ENCODE measurements at regions not wholly inside any gene's neighbourhood (a gene's known extent, or its start where the extent isn't known, plus 50 kb on each side); places are given as distances from the start of the nearest gene placed in this dataset.

GRCh38 chr13:110797230-110797877 lies 83.9 kb downstream of the ING1 start:
- no peak for TF ChIP-seq CTCF (IDR thresholded peaks at IDR 0.05; ENCODE audit: low read depth, low read length)
- no peak for DNase-seq (ENCODE audit: low read depth, low spot score)
- in situ Hi-C loops (cut with HindIII; ENCODE audit: low sequenced_read_pairs), result no loop called here
- no peak overlapping the region for H3K4me3 ChIP-seq (ENCODE audit: low read depth, low read length)

- no peak for TF ChIP-seq CTCF (IDR thresholded peaks at IDR 0.05; ENCODE audit: low read depth, low read length)
- no peak for DNase-seq (ENCODE audit: low read depth, low spot score)
- H3K4me3 ChIP-seq (ENCODE audit: low read depth, low read length), result no peak overlapping the region
- in situ Hi-C loops (cut with HindIII; ENCODE audit: low sequenced_read_pairs), result no loop called here
These were observed 84.8 kb downstream of the ING1 start for GRCh38 chr13:110798081-110798994.

- H3K4me3 ChIP-seq (ENCODE audit: low read depth, low read length), result peak overlapping the region; percentile 10
- in situ Hi-C loops (cut with HindIII; ENCODE audit: low sequenced_read_pairs), result no loop called here
- no peak for TF ChIP-seq CTCF (IDR thresholded peaks at IDR 0.05; ENCODE audit: low read depth, low read length)
- DNase-seq (ENCODE audit: low read depth, low spot score), result peak; percentile 66
These were observed 86.0 kb downstream of the ING1 start for GRCh38 chr13:110799246-110800236.

GRCh38 chr13:110801044-110801443 lies 87.5 kb downstream of the ING1 start:
- in situ Hi-C loops (cut with HindIII; ENCODE audit: low sequenced_read_pairs), result no loop called here
- H3K4me3 ChIP-seq (ENCODE audit: low read depth, low read length), result no peak overlapping the region
- no peak for TF ChIP-seq CTCF (IDR thresholded peaks at IDR 0.05; ENCODE audit: low read depth, low read length)
- DNase-seq (ENCODE audit: low read depth, low spot score), result no peak

GRCh38 chr13:110802260-110802659 lies 88.8 kb downstream of the ING1 start:
- TF ChIP-seq CTCF (IDR thresholded peaks at IDR 0.05; ENCODE audit: low read depth, low read length), result no peak
- DNase-seq (ENCODE audit: low read depth, low spot score), result no peak
- in situ Hi-C loops (cut with HindIII; ENCODE audit: low sequenced_read_pairs), result no loop called here
- no peak overlapping the region for H3K4me3 ChIP-seq (ENCODE audit: low read depth, low read length)

GRCh38 chr13:110806636-110807035 lies 93.1 kb downstream of the ING1 start:
- in situ Hi-C loops (cut with HindIII; ENCODE audit: low sequenced_read_pairs), result no loop called here
- DNase-seq (ENCODE audit: low read depth, low spot score), result no peak
- no peak overlapping the region for H3K4me3 ChIP-seq (ENCODE audit: low read depth, low read length)
- TF ChIP-seq CTCF (IDR thresholded peaks at IDR 0.05; ENCODE audit: low read depth, low read length), result no peak
